ENCODE measurements at regions not wholly inside any gene's neighbourhood (a gene's known extent, or its start where the extent isn't known, plus 50 kb on each side); places are given as distances from the start of the nearest gene placed in this dataset.

DNA sequence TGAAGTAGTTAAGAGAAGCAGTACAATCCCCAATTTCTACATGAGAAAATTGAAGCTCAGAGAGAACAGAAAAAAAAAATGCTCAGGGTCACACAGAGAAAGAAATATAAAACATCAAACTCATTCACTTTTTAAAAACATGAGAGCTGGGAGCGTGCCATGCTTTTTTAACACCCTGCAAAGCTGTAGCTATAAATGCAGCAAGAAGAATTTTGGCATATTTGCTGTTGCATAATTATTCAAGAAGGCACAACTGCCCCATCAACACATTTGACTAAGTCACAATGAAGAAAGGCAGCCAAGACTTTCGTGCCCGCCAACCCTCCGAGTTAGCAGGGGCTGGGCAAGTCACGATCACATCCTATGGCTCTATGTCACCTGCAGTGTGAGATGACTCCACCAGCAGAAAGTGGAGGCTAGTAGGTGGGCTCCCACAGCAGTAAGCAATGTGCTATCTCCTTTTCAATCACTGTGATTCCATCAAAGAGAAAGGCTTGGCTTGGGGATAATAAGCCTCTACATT is 214.8 kb downstream of the DHX15 start:
- TF ChIP-seq, protein P1, sequence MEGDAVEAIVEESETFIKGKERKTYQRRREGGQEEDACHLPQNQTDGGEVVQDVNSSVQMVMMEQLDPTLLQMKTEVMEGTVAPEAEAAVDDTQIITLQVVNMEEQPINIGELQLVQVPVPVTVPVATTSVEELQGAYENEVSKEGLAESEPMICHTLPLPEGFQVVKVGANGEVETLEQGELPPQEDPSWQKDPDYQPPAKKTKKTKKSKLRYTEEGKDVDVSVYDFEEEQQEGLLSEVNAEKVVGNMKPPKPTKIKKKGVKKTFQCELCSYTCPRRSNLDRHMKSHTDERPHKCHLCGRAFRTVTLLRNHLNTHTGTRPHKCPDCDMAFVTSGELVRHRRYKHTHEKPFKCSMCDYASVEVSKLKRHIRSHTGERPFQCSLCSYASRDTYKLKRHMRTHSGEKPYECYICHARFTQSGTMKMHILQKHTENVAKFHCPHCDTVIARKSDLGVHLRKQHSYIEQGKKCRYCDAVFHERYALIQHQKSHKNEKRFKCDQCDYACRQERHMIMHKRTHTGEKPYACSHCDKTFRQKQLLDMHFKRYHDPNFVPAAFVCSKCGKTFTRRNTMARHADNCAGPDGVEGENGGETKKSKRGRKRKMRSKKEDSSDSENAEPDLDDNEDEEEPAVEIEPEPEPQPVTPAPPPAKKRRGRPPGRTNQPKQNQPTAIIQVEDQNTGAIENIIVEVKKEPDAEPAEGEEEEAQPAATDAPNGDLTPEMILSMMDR (IDR thresholded peaks at IDR 0.05), result no peak
- no peak for TF ChIP-seq POLR2A (IDR thresholded peaks at IDR 0.05)

All from ovary (tissue), 3 donors.